ENCODE measurements at regions not wholly inside any gene's neighbourhood (a gene's known extent, or its start where the extent isn't known, plus 50 kb on each side); places are given as distances from the start of the nearest gene placed in this dataset.

GRCh38 chr21:27257908-27258556 is 291.1 kb upstream of the ADAMTS5 start:
- ATAC-seq (no peak), DNase-seq (no peak)
- Mint-ChIP-seq H3K4me3 (no peak overlapping the region), H3K27ac (no peak overlapping the region), H3K4me1 (no peaks in the 10 kb centered on the region), H3K9me3 (peaks cover 4 to 13% of the 10 kb centered on the region in 2 donors), H3K27me3 (no peaks in the 10 kb centered on the region)

- no peak overlapping the region for H3K27ac Mint-ChIP-seq
- DNase-seq (no peak), ATAC-seq (no peak)
- no peak overlapping the region for H3K4me3 Mint-ChIP-seq
- H3K4me1 Mint-ChIP-seq: no peaks in the 10 kb centered on the region
- H3K9me3 Mint-ChIP-seq: peaks cover 4 to 11% of the 10 kb centered on the region in 2 donors
- H3K27me3 Mint-ChIP-seq: no peaks in the 10 kb centered on the region
These were observed 290.3 kb upstream of the ADAMTS5 start for GRCh38 chr21:27257226-27257625.

GRCh38 chr21:27251752-27252151 is 284.9 kb upstream of the ADAMTS5 start:
- Mint-ChIP-seq H3K4me3 (no peak overlapping the region), H3K9me3 (no peaks in the 10 kb centered on the region), H3K27me3 (no peaks in the 10 kb centered on the region), H3K4me1 (no peaks in the 10 kb centered on the region), H3K27ac (no peak overlapping the region)
- DNase-seq: no peak
- ATAC-seq: no peak

- DNase-seq: no peak
- no peak for ATAC-seq
- H3K27me3 Mint-ChIP-seq: no peaks in the 10 kb centered on the region
- no peaks in the 10 kb centered on the region for H3K4me1 Mint-ChIP-seq
- H3K4me3 Mint-ChIP-seq: no peak overlapping the region
- no peak overlapping the region for H3K27ac Mint-ChIP-seq
- H3K9me3 Mint-ChIP-seq: no peaks in the 10 kb centered on the region
These were observed 283.5 kb upstream of the ADAMTS5 start for GRCh38 chr21:27250366-27250765.

GRCh38 chr21:27248814-27249213 is 281.9 kb upstream of the ADAMTS5 start:
- H3K9me3 Mint-ChIP-seq: no peaks in the 10 kb centered on the region

GRCh38 chr21:27246741-27247140 is 279.9 kb upstream of the ADAMTS5 start:
- Mint-ChIP-seq H3K9me3 (no peaks in the 10 kb centered on the region), H3K4me3 (no peak overlapping the region), H3K27ac (no peak overlapping the region), H3K4me1 (no peaks in the 10 kb centered on the region), H3K27me3 (no peaks in the 10 kb centered on the region)
- DNase-seq (no peak), ATAC-seq (no peak)

More at GRCh38 chr21:27248814-27249213, 281.9 kb upstream of the ADAMTS5 start:
- DNase-seq: no peak
- H3K4me3 Mint-ChIP-seq: no peak overlapping the region
- no peaks in the 10 kb centered on the region for H3K27me3 Mint-ChIP-seq
- H3K27ac Mint-ChIP-seq: no peak overlapping the region
- H3K4me1 Mint-ChIP-seq: no peaks in the 10 kb centered on the region
- no peak for ATAC-seq

- no peaks in the 10 kb centered on the region for H3K27me3 Mint-ChIP-seq
- H3K27ac Mint-ChIP-seq: no peak overlapping the region
- no peak for DNase-seq
- H3K4me3 Mint-ChIP-seq: no peak overlapping the region
- ATAC-seq: no peak
- H3K4me1 Mint-ChIP-seq: no peaks in the 10 kb centered on the region
- peaks cover 0 to 6% of the 10 kb centered on the region in 2 donors for H3K9me3 Mint-ChIP-seq
These were observed 277.9 kb upstream of the ADAMTS5 start for GRCh38 chr21:27244776-27245175.

- DNase-seq (no peak), ATAC-seq (no peak)
- Mint-ChIP-seq H3K4me3 (no peak overlapping the region), H3K9me3 (peaks cover 0 to 6% of the 10 kb centered on the region in 2 donors), H3K27ac (no peak overlapping the region), H3K27me3 (no peaks in the 10 kb centered on the region), H3K4me1 (no peaks in the 10 kb centered on the region)
These were observed 277.5 kb upstream of the ADAMTS5 start for GRCh38 chr21:27244352-27244751.

- Mint-ChIP-seq H3K4me1 (no peaks in the 10 kb centered on the region), H3K9me3 (peaks cover 0 to 6% of the 10 kb centered on the region in 2 donors), H3K27me3 (no peaks in the 10 kb centered on the region), H3K27ac (no peak overlapping the region), H3K4me3 (no peak overlapping the region)
- ATAC-seq (no peak), DNase-seq (no peak)
These were observed 274.0 kb upstream of the ADAMTS5 start for GRCh38 chr21:27240839-27241238.

- Mint-ChIP-seq H3K9me3 (no peaks in the 10 kb centered on the region), H3K4me1 (no peaks in the 10 kb centered on the region), H3K4me3 (no peak overlapping the region), H3K27ac (no peak overlapping the region), H3K27me3 (no peaks in the 10 kb centered on the region)
- no peak for ATAC-seq
- DNase-seq: no peak
These were observed 266.7 kb upstream of the ADAMTS5 start for GRCh38 chr21:27233514-27234115.

GRCh38 chr21:27225940-27226339 is 259.1 kb upstream of the ADAMTS5 start:
- H3K4me3 Mint-ChIP-seq: no peak overlapping the region
- no peaks in the 10 kb centered on the region for H3K27me3 Mint-ChIP-seq
- H3K27ac Mint-ChIP-seq: no peak overlapping the region
- DNase-seq (no peak), ATAC-seq (no peak)
- H3K4me1 Mint-ChIP-seq: no peaks in the 10 kb centered on the region
- H3K9me3 Mint-ChIP-seq: peaks cover 0 to 5% of the 10 kb centered on the region in 2 donors

GRCh38 chr21:27225151-27225550 is 258.3 kb upstream of the ADAMTS5 start:
- DNase-seq (no peak), ATAC-seq (no peak)
- Mint-ChIP-seq H3K27ac (no peak overlapping the region), H3K27me3 (no peaks in the 10 kb centered on the region), H3K4me3 (no peak overlapping the region), H3K4me1 (no peaks in the 10 kb centered on the region), H3K9me3 (peaks cover 0 to 5% of the 10 kb centered on the region in 2 donors)

- DNase-seq: no peak
- H3K9me3 Mint-ChIP-seq: peaks cover 0 to 10% of the 10 kb centered on the region in 2 donors
- no peaks in the 10 kb centered on the region for H3K4me1 Mint-ChIP-seq
- no peak overlapping the region for H3K27ac Mint-ChIP-seq
- no peaks in the 10 kb centered on the region for H3K27me3 Mint-ChIP-seq
- H3K4me3 Mint-ChIP-seq: no peak overlapping the region
- ATAC-seq: no peak
These were observed 257.3 kb upstream of the ADAMTS5 start for GRCh38 chr21:27224169-27224568.

- Mint-ChIP-seq H3K4me3 (no peak overlapping the region), H3K27me3 (no peaks in the 10 kb centered on the region), H3K27ac (no peak overlapping the region), H3K4me1 (no peaks in the 10 kb centered on the region), H3K9me3 (peaks cover 0 to 14% of the 10 kb centered on the region in 2 donors)
- DNase-seq: no peak
- no peak for ATAC-seq
These were observed 254.2 kb upstream of the ADAMTS5 start for GRCh38 chr21:27221077-27221476.

- no peak for ATAC-seq
- Mint-ChIP-seq H3K27me3 (no peaks in the 10 kb centered on the region), H3K9me3 (peaks cover 0 to 14% of the 10 kb centered on the region in 2 donors), H3K27ac (no peak overlapping the region), H3K4me3 (no peak overlapping the region), H3K4me1 (no peaks in the 10 kb centered on the region)
- DNase-seq: no peak
These were observed 253.5 kb upstream of the ADAMTS5 start for GRCh38 chr21:27220416-27220815.

- H3K27me3 Mint-ChIP-seq: no peaks in the 10 kb centered on the region
- ATAC-seq (no peak), DNase-seq (no peak)
- H3K27ac Mint-ChIP-seq: no peak overlapping the region
- peaks cover 0 to 14% of the 10 kb centered on the region in 2 donors for H3K9me3 Mint-ChIP-seq
- H3K4me1 Mint-ChIP-seq: no peaks in the 10 kb centered on the region
- H3K4me3 Mint-ChIP-seq: no peak overlapping the region
These were observed 252.2 kb upstream of the ADAMTS5 start for GRCh38 chr21:27219068-27219467.

GRCh38 chr21:27213303-27213702 is 246.4 kb upstream of the ADAMTS5 start:
- DNase-seq (no peak), ATAC-seq (no peak)
- Mint-ChIP-seq H3K4me3 (no peak overlapping the region), H3K27ac (no peak overlapping the region), H3K27me3 (no peaks in the 10 kb centered on the region), H3K9me3 (peaks cover 0 to 9% of the 10 kb centered on the region in 2 donors), H3K4me1 (no peaks in the 10 kb centered on the region)
